Rectal smooth muscle tissue (tissue), 1 donor: ENCODE measurements at regions not wholly inside any gene's neighbourhood (a gene's known extent, or its start where the extent isn't known, plus 50 kb on each side); places are given as distances from the start of the nearest gene placed in this dataset.

Source experiments
- H3K27ac ChIP-seq: one replicate; pipeline ENCODE4 v1.7.0; 2013; ENCODE audit warnings: low read depth, low read length, inconsistent platforms
- H3K27me3 ChIP-seq: one replicate; pipeline ENCODE4 v1.7.0; 2013; ENCODE audit warnings: low read length; ENCODE audit not compliant: control insufficient read depth, insufficient read depth
- H3K36me3 ChIP-seq: one replicate; pipeline ENCODE4 v1.7.0; 2013; ENCODE audit warnings: low read length; ENCODE audit not compliant: control insufficient read depth, insufficient read depth
- H3K4me1 ChIP-seq: one replicate; pipeline ENCODE4 v1.7.0; 2013; ENCODE audit warnings: low read length; ENCODE audit not compliant: control insufficient read depth, insufficient read depth
- H3K4me3 ChIP-seq: one replicate; pipeline ENCODE4 v1.7.0; 2013; ENCODE audit warnings: low read length
- H3K9ac ChIP-seq: one replicate; pipeline ENCODE4 v1.7.0; 2013; ENCODE audit warnings: low read length

DNA sequence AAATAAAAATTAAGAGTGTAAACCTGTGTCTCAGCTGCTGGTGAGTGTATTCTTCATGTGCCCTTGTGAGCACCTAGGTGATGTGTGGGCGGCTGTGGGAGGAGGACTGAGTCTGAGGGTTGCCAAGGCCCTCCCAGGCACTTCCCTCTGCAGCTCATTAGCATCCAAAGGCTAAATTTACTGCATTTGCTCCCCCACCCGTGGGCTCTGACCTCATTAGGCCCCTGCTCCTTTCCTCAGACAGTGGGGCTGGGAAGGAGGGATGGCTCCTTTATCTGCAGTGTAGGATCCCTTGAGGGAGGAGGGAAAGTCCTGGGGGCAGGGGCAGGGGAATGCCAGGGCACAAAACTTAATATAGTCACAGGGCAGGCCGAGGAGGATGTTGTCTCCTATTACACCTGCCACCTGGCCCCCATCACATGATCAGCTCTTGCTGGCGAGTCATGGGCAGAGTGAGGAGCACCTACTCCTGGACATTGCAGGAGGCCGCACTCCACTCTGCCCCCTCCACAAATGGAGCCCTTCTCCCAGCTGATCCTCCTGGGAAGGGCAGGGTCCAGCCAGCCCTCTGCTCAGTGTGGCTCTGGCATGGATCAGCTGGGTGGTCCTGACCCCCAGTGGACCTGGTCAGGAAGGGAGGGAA, 133.2 kb downstream of the MRPL14 start:
- Histone ChIP-seq H3K4me1 (peaks cover 19% of the 10 kb centered on the region), H3K4me3 (no peak overlapping the region), H3K9ac (no peak overlapping the region)

DNA sequence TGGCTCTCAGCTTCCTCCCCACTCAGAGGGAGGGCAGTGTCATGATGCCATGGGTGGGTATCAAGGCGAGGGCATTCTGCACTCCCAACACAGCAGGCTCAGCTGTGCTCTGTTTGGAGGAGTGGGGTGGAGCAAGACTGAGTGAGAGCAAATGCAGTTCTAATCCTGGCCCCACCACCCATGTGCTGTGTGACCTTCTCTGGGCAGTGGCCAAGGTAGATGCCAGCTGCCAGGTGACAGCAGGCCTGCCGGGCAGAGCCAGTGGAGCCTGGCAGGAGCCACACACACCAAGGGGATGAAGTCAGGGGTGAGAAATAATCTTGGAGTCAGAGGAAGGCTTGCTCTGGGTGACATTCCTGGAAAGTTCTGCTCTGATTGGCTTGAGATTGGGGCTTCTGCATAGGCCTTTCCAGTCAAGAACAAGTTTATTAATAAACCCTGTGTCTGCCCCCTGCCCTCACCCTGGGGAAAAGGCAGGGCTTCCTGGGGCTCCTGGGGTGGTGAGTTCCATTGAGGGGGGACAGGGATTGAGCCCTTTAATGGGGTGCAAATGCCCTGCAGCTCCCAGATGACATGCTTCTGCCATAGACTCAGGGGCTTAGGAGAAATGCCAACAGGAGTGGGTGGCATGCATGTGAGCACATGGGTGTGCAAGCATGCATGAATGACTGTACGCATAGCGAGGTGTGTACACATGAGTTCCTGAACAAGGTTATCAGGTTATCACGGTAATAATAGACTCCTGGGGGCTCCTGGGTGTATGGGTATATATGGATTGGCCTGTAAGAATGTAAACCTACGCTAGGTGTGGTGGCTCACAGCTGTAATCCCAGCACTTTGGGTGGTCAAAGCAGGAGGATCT, 134.2 kb downstream of the MRPL14 start:
- Histone ChIP-seq H3K4me1 (peaks cover 19% of the 10 kb centered on the region), H3K36me3 (no peaks in the 10 kb centered on the region), H3K27ac (no peak overlapping the region), H3K4me3 (no peak overlapping the region), H3K27me3 (no peaks in the 10 kb centered on the region), H3K9ac (no peak overlapping the region)

More for the DNA sequence above, 133.2 kb downstream of the MRPL14 start:
- no peak overlapping the region for H3K27ac ChIP-seq
- no peaks in the 10 kb centered on the region for H3K36me3 ChIP-seq
- no peaks in the 10 kb centered on the region for H3K27me3 ChIP-seq

DNA sequence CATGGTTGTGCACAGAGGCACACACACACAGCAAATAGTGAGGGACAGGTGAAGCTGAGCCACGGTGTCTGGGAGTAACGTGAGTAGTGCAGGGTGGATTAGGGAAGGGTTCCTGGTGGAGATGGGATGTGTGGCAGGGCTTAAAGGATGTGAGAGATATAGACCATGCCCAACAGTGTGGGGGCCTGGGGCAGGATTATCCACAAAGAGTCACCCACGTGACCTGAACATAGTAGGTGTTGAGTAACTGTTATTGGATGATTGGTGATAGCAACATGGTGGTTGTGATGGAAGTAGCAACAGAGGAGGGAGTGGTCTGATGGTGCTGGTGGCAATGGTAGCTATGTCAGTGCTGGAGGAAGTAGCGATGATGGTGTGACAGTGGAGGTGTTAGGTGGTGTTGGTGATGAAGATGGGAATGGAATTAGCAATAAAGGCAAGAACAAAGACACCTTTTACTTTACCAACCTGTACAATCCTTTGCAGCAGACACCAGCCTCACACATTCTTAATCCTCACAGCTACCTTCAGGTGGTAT, 135.1 kb downstream of the MRPL14 start:
- H3K4me3 ChIP-seq, result no peak overlapping the region
- no peaks in the 10 kb centered on the region for H3K27me3 ChIP-seq
- no peak overlapping the region for H3K9ac ChIP-seq
- no peaks in the 10 kb centered on the region for H3K36me3 ChIP-seq
- H3K27ac ChIP-seq, result no peak overlapping the region
- H3K4me1 ChIP-seq, result peaks cover 19% of the 10 kb centered on the region

DNA sequence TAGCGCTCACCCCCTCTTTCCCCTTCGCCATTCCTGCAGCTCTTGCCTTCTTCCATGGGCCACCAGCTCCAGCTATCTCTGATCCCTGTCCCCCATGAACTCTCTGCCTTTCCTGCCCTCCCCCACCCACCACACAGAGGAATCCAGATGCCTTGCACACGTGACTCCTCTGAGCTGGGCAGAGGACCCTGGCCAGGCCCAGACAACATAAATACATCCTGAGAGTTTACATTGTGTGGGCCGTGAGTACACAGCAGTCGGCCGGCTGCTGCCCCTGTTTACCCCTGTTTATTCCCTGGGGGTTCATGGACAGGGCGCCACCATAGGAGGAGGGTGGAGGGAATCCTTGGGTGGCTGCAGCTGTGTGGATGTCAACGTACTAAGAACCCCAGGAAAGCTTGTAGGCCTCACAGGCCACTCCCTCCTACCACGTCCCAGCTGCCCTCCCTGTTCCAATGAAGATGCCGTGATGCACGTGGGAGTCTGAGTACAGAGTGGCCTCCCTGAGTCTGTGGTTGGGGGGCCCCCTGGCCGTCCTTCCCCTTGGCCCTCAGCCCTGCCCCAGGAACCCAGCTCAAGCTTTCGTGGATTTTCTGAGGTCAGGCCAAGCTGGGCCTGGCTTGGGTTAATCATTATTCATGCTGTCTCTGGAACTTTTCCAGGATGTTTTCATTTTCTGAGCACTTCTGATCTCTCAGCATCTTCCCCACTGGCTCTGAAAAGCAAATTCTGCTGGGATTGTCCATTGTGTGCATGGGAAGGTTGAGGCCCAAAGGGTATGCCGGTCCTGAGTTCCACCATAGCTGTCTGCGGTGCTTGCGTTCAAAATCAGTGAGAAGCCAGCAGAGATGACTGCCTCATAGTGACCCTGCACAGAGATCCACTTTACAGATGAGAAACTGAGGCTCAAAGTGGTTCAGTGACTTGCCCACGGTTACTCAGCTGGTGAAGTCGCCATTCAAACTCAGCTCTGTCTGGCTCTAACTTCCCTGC, 136.3 kb downstream of the MRPL14 start:
- no peak overlapping the region for H3K4me3 ChIP-seq
- no peak overlapping the region for H3K9ac ChIP-seq
- H3K36me3 ChIP-seq, result no peaks in the 10 kb centered on the region
- H3K27ac ChIP-seq, result peak overlapping the region; percentile 76
- peaks cover 19% of the 10 kb centered on the region for H3K4me1 ChIP-seq
- H3K27me3 ChIP-seq, result no peaks in the 10 kb centered on the region

DNA sequence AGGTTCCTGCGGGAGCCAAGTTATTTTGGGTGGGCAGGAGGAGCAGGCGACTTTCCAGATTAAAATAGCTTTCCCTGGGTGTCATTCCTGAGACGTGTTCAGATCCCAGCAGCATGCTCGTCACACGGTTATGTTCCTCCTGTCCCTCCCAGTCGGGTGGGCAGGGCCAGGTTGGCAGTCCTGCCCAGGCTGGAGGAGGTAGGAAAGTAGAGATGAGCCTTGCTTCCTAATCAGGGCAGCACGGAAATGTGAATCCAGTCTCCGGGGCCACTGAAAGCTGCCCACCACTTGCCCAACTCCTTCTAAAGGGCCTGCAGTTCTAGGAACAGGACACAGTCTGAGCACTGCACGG, 137.0 kb downstream of the MRPL14 start:
- no peaks in the 10 kb centered on the region for H3K27me3 ChIP-seq
- peaks cover 19% of the 10 kb centered on the region for H3K4me1 ChIP-seq
- no peak overlapping the region for H3K4me3 ChIP-seq
- no peaks in the 10 kb centered on the region for H3K36me3 ChIP-seq
- peak overlapping the region; percentile 76 for H3K27ac ChIP-seq
- no peak overlapping the region for H3K9ac ChIP-seq

DNA sequence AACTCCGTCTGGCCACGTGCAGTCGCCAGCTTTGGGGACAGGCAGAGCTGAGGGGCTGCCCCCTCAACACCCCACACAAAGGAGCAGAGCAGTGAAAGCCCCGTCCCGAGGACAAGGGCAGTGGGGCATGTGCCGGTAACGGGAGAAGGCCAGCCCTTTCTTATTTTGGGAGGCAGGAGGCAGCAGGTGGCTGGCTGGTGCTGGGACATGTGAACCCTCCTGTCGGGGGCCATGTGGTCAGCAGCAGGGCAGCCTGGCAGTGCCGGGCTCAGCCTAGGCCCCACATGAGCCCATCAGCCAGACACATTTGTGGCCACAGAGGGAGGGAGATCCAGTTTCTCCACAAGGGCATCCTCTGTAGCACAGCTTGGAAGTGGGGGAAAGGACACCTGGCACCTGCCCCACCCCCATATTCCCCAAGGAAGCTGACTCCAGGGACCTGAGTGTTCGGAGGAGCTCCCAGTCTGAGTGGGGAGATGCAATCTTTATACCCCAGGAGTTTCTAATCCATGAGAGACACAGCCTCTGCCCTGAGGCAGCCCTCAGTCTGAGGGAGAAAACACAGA, 137.6 kb downstream of the MRPL14 start:
- Histone ChIP-seq H3K9ac (no peak overlapping the region), H3K27ac (peak overlapping the region; percentile 76)

DNA sequence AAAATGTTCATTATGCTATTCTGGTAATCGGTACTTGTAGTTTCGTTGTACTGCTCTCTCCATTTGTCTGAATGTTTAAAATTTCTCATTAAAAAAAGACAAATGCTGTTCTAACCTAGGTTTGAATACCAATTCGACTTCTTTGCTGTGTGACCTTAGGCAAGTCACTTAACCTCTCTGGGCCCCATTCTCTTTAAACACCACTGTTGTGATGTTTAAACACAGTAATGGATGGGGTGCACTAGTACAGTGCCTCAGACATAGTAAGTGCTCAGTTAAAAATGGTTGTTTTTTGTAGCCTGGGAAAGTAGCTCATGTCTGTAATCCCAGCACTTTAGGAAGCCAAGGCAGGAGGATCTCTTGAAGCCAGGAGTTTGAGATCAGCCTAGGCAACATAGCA, 138.5 kb downstream of the MRPL14 start:
- Histone ChIP-seq H3K9ac (no peak overlapping the region), H3K4me3 (no peak overlapping the region), H3K27me3 (no peaks in the 10 kb centered on the region), H3K27ac (no peak overlapping the region), H3K4me1 (peaks cover 19% of the 10 kb centered on the region), H3K36me3 (no peaks in the 10 kb centered on the region)

More for the DNA sequence above, 137.6 kb downstream of the MRPL14 start:
- no peaks in the 10 kb centered on the region for H3K27me3 ChIP-seq
- H3K4me1 ChIP-seq, result peaks cover 19% of the 10 kb centered on the region
- H3K36me3 ChIP-seq, result no peaks in the 10 kb centered on the region
- H3K4me3 ChIP-seq, result no peak overlapping the region

DNA sequence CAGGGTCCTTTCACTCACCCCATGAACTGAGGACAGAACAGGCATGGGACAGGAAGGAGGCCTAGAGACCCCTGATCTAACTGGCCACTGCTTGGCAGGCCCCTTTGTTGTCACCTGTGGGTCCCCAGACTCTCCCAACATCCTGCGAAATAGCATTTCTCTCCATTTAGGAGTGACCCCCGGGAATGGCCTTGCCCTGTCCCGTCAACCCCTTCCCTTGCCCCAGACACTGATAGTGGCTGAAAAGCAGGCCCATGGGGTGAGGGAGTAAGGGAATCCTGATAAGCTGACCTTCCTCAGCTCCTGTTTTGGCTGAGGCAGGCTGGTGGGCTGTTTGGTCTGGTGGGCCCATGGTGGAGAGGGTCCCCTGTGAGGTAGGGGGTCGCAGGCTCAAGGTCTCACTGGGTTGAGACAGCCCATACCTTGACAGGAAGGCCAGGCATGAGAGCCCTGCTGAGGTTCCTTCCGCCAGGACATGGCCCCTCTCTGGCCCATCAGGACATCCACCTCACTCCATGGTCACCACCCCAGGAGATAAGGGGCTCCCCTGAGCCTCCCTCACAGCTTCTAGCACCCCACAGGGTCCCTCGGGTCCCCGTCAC, 139.3 kb downstream of the MRPL14 start:
- no peak overlapping the region for H3K9ac ChIP-seq
- H3K4me1 ChIP-seq, result peaks cover 19% of the 10 kb centered on the region
- no peaks in the 10 kb centered on the region for H3K27me3 ChIP-seq
- no peaks in the 10 kb centered on the region for H3K36me3 ChIP-seq
- H3K27ac ChIP-seq, result no peak overlapping the region
- H3K4me3 ChIP-seq, result no peak overlapping the region

DNA sequence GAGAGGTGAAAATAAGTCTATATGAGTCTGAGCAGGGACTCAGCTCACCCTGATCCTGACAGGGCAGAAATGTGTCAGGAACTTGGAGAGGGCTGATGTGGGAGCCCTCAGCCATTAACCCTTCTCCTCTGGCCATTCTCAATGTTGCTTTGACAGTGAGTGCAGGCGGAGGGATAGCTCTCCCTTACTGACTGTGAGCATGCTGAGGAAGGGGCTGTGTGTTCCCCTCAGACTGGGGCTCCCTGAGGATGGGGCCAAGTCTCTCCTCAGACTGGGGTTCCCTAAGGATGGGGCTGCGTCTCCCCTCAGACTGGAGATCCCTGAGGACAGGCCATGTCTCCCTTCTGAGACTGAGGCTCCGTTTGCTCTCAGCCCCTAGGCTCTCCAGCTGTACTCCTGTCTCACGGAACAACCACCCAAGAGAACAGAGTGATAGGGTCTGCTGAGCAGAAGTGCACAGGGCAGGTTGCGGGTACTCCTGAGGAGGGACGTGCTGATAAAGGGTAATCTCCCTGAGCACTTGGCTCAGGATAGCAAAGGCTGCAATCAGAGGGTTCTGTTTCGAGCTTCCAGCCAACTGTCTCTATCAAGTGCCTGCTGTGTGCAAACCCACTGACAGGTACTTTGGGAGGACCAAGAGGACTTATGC, 141.0 kb downstream of the MRPL14 start:
- no peaks in the 10 kb centered on the region for H3K27me3 ChIP-seq
- no peaks in the 10 kb centered on the region for H3K36me3 ChIP-seq
- H3K4me1 ChIP-seq, result peaks cover 17% of the 10 kb centered on the region
- H3K4me3 ChIP-seq, result no peak overlapping the region
- no peak overlapping the region for H3K27ac ChIP-seq
- no peak overlapping the region for H3K9ac ChIP-seq

DNA sequence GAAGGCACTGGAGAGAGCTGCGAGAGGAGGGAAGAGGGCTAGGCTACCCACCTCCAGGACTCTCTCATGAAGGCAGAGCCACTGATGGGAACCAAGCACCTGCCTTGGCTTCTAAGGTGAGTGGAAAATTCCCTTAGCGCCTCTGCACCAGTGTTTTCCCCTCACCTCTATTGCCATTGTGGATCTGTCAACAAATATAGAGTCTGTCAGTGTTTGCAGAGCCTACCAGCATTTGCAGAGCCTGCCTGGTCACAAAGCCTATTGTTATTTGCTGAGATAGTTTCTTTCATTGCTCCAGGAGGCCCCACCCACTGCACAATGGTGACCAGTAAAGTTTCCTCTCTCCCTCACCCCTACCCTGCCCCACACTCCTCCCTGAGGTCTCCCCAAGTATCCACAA, 141.9 kb downstream of the MRPL14 start:
- Histone ChIP-seq H3K36me3 (no peaks in the 10 kb centered on the region), H3K9ac (no peak overlapping the region), H3K4me1 (peaks cover 8% of the 10 kb centered on the region), H3K27me3 (no peaks in the 10 kb centered on the region), H3K27ac (no peak overlapping the region), H3K4me3 (no peak overlapping the region)
